ENCODE measurements at regions not wholly inside any gene's neighbourhood (a gene's known extent, or its start where the extent isn't known, plus 50 kb on each side); places are given as distances from the start of the nearest gene placed in this dataset.

DNA sequence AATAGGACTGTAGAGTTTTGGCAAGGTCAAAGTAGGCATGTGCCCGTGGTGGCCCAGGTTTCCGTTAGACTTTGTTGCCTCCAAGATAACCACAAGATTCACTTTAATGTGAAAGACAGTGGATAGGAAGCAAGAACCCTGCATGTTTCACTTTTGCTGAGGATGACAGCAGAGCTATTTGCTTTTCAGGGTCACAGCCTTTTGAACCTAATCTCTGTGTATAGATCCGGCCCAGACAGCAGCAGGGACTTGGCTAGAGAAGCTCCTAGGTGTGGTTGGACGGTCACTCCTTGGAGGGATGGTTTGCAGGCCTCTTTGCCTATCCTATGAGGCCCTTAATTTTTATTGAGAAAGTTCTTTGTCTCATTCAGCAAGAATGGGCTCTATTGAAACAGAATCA lies 538.8 kb downstream of the HACE1 start:
- DNase-seq (ENCODE audit: low read depth), result no peak

DNA sequence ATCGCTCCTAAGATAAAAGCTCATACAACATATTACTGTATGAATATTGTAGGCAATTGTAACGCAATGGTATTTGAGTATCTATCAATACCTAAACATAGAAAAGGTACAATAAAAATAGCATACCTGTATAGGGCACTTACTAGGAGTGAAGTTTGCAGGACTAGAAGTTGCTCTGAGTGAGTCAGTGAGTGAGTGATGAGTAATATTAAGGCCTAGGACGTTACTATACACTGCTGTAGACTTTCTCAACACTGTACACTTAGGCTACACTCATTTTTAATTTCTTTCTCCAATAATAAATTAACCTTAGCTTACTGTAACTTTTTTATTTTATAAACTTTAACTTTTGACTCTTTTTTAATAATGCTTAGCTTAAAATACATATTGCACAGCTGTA lies 546.9 kb downstream of the HACE1 start:
- DNase-seq (ENCODE audit: low read depth), result no peak

DNA sequence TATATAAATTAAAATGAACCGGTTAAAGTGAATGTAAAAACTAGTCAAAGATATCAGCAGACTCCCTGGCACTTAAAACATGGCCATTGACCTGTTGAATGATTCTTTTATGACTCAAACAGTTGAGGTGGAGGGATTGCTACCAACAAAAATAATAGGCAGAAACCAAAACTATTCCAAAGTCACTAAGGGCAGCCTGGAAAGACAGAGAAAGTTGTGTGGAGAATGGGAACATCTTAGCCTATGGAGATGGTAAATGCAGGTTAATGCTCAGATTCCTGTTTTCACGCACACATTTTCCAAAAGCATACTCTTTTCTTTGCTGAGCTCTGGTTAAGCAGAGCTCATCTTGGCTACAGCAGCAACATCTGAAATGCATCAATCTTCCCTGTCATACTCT lies 553.5 kb downstream of the HACE1 start:
- no peak for DNase-seq (ENCODE audit: low read depth)

DNA sequence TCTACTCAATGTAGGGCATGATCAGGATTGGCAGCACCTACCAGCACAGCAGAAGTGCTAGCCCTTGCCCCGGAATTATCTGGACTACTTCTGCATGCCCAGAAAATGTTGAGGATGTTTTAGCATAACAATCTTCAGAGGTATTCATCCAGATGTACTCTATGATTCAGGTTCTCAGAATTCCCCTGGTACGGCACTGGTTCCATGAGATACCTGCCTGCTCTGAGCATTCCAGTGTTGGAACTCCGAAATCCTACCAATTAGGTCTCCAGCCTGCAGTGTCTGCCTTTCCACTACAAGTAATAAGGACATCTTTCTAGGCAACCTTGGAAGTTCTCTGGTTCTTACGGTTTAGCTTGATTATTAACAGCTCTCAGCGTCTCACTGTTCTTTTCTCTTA lies 554.5 kb downstream of the HACE1 start:
- no peak for DNase-seq (ENCODE audit: low read depth)

DNA sequence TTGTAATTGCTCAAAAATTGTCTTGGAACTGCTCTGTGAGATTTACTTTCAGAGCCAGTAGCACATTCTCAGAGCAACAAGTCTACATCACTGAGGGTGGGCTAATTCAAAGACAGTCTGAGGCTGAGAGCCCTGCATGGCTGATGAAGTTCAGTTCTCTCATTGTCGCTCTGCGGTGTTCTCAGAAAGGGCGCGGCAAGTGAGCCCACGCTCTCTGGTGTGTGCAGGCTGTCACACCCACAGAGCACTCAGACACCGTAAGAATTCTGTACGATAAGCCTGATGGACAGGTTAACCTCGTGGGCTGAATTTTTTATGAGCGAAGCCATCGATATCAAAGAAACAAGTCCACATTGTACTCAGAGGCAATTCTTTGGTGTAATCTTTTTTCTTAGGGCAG lies 557.8 kb downstream of the HACE1 start:
- no peak for DNase-seq (ENCODE audit: low read depth)

DNA sequence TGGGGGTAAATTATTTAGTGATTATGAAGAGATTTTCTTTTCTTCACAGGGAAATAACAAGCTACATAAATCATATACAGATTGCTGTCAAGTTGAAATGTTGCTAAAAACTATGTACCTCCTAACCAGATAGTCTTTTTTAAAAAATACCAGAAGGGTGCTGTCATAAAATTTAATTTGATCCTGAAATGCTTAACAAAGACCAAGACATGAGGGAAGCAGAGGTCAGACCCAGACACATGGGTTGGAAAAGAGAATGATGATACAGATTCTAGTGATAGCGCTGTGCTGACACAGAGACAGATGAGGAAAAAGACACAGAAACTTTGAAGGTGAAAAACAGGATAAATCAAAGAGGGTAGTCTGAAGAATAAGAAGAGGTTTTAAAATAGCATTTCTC lies 573.1 kb downstream of the HACE1 start:
- no peak for DNase-seq (ENCODE audit: low read depth)

DNA sequence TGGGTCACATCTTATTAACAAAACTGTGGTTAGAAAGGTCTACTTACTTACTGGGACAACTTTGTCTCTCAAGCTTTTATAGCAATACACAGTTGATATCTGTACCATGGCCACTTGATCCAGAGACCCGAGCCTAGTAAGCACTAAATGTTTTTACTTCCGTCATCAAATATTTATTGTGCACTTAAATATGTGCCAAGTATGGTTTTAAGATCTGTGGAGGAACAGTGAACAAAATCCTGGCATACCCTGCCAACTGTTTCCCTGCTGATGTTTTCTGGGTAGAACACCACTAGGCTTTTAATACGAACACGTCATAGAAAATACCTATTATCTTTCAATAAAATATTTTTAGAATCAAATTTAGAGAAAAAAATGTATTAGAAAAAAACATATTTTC lies 574.8 kb downstream of the HACE1 start:
- no peak for DNase-seq (ENCODE audit: low read depth)

DNA sequence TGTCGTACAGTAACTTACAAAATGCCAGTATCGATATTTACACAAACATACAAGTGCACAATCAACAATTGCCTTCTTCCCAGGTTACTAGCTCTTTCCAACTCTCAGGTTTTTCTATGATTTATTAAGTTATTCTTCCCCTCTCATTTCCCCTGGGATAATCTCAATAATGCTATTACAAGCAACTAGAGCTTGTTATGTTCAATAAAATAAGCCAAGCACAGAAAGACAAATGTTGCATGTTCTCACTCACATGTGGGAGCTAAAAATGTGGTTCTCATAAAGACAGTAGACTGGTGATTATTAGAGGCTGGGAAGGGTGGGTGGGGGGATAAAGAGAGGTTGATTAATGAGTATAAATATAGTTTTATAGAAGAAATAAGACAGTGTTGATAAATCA lies 577.1 kb downstream of the HACE1 start:
- DNase-seq (ENCODE audit: low read depth), result no peak

DNA sequence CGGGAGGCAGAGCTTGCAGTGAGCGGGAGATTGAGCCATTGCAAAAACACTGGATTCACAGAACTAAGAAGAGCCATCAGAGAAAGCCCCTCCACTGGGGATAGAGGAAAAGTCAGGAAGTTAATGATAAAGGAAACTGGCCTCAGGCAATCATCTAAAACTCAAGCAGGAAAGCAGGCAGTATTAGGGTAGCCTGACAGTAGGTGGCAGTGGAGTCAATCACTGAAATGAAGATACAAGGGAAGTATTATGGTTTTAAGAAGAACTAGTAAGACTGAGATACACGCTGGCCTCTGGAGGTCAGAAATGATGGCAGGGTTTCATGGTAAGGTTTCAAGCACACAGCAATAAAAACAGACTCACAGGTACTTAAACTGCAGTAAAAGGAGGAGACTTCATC lies 578.3 kb downstream of the HACE1 start:
- no peak for DNase-seq (ENCODE audit: low read depth)

DNA sequence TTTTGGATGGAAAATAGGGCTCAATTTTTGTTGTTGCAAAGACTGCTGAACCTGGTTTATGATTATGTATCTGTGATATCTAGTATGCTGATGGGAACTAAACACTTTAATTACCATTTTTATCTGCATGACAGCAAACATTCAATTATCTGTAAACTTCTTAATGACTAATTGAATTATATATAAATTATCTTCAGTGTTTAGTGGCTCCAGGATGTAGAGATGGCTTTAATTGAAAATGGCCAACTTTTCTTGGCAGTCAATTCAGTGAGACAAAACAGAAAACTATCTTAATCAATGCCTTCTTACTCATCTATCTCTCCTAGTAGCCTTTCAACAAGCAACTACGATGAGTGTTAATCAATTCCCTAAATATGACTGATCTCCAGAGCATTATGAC lies 591.3 kb downstream of the HACE1 start:
- no peak for DNase-seq (ENCODE audit: low read depth)

DNA sequence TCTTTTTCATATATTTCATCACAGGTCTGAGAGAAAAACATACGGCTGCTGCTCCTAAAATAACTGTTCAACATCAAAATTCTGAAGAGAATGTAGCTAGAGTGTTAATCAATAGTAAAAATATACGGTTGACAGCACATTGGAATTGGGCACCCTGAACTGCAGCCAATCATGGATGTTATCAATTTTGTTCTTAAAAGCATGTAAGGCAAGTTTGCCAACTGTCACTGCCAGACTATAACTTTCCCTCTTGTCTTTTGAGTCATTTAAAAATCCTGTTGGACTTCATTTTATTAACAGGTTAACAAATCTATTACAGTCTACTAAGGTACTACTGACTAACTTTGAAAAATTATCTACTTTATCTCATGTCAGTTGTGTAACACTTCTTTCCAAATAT lies 592.8 kb downstream of the HACE1 start:
- no peak for DNase-seq (ENCODE audit: low read depth)

DNA sequence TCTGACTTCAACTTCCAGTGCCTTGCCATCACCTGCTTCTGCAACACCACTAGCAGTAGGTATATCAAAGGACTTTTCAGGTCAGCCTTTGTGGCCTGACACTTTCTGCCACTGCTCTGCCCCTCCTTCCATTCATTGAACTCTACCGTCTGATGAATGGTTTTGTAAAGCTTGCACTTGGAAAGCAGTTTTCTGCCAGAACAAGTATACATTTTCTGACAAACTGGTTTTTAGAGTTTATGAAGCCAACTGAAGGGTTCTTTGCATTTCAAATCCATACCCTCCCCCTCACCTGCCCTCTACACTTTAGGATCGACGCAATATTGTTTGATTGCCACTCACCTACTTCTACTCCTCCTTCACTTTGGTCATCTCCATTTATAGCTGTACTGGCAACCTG lies 603.1 kb downstream of the HACE1 start:
- DNase-seq (ENCODE audit: low read depth), result no peak

DNA sequence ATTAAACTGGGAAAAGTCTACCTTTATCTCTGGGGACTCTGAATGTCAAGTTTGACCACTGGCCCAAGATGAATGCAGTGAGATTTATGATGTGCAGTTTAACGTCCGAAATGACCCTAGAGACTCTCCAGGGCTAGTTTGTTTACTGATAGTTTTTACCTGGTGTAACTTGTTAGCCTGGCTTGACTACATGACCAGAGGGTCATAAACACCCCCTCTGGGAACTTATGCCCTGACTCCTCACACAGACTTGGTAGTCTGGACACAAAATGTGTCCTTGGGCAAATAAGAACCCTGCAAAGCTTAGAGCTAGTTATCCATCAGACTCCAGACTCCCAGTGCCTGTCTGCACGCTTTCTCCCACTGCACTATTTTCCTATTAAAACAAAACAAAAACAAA lies 606.5 kb downstream of the HACE1 start:
- DNase-seq (ENCODE audit: low read depth), result no peak

DNA sequence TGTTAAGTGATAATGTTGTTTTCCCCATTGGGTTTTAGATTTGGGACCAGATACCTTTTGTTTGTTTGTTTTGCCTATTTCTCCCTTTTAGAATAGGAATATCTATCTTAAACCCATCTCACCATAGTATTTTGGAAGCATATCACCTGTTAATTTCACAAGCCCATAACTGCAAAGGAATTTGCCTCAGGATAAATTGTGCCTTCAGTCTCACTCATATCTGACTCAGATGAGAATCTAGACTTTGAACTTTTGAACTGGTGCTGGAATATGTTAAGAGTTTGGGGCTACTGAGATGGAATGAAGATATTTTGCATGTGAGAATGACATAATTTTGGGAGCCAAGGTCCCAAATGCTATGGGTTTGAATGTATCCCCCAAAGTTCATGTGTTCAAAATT lies 607.4 kb downstream of the HACE1 start:
- DNase-seq (ENCODE audit: low read depth), result no peak

DNA sequence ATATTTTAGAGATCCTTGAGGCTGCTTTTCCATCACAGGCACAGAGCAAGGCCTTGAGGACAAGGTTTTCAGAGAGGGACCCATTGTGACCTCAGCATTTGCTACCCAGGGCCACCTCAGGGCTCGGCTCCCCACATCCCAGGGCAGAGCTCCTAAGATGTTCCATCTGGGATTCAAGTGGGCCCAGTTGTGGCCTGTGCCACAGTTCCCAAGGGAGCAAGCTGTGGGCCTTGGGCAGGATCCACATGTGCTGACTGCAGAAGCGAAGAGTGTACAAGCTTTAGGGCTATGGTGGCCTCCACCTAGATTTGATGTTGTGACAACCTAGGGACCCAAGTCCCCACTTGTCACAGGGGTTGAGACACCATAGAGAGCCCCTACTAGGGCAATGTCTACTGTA lies 608.1 kb downstream of the HACE1 start:
- no peak for DNase-seq (ENCODE audit: low read depth)

DNA sequence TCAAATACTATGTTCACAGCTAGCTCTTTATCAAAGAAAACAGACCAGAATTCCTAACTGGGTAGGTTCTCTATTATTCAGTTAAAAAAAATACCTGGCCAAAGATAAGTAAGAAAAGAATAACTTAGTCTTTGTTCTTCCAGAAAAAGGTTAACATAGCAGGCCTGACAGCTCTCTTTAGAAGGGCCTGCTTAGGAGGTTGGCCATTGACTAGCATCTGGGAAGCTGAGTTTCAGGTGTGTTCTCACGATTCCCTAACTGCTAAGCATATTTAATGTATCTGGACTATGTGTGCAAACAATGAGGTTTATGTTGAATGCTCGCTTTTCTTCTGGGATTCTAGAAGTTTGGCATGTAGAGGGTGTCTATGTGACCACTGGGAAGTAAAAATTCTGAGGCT lies 618.9 kb downstream of the HACE1 start:
- DNase-seq (ENCODE audit: low read depth), result no peak

DNA sequence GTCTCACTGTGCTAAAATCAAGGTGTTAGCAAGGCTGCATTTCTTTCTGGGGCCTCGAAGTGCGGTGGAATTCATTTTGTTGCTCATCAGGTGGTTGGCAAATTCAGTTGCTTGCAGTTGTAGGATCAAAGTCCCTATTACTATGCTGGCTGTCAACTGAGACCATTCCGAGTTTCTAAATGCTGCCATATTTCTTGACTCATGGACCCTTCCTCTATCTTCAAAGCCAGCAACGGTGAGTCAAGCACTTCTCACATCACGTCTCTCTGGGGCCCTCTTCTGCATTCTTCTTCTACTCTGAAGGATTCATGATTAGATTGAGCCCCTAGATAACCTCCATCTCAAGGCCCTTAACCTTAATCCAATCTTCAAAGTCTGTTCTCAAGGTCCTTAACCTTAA lies 619.7 kb downstream of the HACE1 start:
- DNase-seq (ENCODE audit: low read depth), result no peak

DNA sequence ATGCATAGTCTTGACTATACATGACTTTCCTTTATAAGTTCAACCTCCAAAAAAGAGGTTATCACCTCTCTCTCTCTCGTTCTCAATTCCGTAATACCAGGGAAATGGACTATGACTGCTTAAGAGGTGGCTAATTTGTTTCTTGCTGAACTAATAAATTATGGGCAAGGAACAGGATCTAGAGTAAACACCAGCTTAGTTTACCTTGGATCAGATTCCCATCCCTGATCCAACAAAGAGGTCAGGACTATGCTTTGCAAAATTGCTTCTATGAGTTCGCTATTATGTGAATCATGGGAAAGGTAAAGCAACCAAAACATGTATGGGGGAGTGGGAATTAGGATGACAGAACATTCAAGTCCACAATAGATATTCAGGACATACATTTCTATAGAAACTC lies 630.7 kb downstream of the HACE1 start:
- DNase-seq (ENCODE audit: low read depth), result no peak

DNA sequence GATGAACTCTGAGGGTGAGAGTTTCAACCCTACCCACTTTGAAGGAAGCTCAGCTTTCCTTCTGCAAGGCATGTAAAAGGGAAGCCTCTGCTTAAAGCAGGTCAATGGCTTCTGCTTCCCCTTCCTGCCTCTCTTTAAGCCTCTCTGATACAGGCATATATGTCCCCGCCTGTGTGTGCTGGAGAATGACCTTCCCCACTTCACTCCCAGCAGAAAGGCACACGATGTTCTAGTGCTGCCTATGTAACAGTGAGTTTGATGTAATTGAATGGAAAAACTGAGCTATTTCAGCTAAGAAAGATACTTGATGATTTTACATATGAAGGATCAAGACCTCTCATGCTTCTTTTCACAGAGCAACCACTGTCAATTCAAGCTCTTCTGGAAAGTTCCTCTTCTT lies 632.2 kb downstream of the HACE1 start:
- no peak for DNase-seq (ENCODE audit: low read depth)

DNA sequence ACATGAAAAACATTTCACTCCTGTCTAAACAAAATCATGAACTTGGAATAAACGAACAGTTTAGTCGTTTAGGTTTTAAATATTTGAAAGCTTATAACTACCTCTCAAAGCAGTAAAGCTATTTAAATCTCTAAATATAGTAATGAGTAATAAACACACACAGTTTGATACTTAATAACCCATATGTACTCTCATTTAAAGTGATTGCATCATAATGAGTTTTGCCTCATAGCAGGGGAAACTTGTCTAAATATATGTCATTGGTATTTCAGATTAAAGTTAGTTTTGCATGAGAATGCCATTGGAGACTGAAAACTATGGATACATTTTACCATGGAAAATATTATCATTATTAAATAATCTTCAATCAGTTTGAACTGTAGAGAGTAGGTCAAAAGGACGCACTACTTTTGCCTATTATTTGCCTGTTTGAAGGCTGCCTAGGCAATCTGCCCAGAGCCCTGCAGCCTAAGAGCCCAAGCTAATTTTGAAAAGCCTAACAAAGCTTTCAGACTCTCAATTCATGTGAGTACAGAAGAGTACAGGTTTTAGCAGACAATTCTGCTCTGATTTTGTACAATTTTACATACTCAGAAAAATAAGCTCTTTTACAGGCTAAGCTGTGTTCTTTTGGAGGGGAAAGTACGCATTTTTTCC lies 632.8 kb downstream of the HACE1 start:
- DNase-seq (ENCODE audit: low read depth), result no peak

DNA sequence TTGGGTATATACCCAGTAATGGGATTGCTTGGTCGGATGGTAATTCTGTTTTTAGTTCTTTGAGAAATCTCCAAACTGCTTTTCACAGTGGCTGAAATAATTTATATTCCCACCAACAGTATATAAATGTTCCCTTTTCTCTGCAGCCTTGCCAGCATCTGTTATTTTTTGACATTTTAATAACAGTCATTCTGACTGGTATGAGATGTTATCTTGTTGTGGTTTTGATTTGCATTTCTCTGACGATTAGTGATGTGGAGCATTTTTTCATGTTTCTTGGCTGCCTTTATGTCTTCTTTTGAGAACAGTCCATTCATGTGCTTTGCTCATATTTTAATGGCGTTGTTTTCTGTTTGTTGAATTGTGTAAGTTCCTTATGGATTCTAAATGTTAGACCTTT lies 641.6 kb downstream of the HACE1 start:
- DNase-seq (ENCODE audit: low read depth), result no peak

DNA sequence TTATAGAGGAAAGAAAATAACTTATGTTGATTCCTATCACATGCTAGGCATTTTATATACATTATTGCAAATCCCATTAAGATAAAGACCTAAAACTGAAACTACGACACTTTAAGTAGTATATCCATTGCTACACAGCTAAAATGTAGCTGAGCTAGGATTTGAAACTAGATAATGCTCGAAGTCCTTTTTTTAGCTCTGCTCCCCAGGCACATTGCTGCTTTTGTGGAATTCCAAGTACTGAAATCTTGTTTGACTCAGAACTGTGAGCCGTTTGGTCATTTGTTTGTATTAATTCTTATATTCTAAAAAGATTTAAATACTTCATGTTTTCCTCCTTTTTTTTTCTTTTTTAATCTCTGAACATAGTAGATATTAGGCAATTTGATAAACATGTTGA lies 644.8 kb downstream of the HACE1 start:
- DNase-seq (ENCODE audit: low read depth), result no peak

DNA sequence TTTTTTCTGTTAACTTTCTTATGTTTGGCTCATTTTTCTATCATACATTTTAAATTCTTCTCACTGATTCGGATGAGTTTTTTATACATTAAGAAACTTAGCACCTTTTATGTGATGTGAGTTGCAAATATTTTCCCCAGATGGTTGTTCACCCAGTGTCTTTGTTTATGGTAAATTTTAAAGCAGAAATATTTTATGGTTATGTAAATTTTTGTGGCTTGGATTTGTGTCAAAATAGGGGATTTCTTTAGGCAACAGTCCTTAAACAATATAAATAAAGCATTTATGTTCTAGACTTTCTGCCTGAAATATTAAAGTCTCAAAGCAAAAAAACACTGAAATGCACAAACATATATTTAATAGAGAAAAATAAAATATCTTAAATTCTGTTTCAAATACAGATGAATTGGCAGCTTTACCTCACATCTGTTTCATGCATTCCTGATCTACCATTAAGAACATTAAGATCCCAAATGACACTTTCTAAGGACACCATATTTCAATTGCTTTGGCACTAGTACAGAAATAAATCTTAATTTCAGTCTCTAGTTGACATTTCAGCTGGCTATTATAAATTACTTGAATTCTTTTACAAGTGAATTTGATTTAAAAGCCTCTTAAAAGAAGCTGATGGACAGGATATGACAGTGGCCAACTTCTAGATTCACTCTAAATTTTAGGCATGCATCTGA lies 646.6 kb downstream of the HACE1 start:
- DNase-seq (ENCODE audit: low read depth), result no peak

DNA sequence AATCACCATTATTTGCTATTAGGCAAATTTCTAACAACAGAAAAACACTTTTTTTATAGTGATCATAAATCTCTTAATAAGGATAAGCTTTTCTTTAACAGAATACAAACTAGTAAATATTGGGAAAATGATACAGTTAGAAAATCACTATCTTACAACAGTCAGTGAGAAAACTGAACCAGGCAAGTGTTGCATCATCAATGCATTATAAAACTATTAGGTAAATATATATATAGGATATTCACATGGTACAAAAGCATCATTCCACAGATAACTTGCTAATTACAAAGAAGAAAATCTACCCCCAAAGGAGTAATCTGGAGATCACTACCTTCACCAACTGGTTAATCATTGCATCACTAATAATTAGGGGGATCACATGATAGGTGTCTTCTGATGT lies 652.1 kb downstream of the HACE1 start:
- DNase-seq (ENCODE audit: low read depth), result no peak

All from activated T-cell treated with anti-CD3 and anti-CD28 coated beads for 24 hours (primary cell).